HG03432 (cell line): ENCODE measurements at regions not wholly inside any gene's neighbourhood (a gene's known extent, or its start where the extent isn't known, plus 50 kb on each side); places are given as distances from the start of the nearest gene placed in this dataset.

Experiments
- ATAC-seq: cut with Tn5 transposase; IDR thresholded peaks from one replicate; pipeline ENCODE4 v1.9.1; 2021; ENCODE audit warnings: mild to moderate bottlenecking, moderate library complexity; ENCODE audit not compliant: unreplicated experiment

GRCh38 chr7:18401757-18402156 is 93.8 kb upstream of the HDAC9 start:
- ATAC-seq = no peak

GRCh38 chr7:18402488-18403183 is 92.9 kb upstream of the HDAC9 start:
- ATAC-seq = no peak

- ATAC-seq = no peak
These were observed 89.8 kb upstream of the HDAC9 start for GRCh38 chr7:18405726-18406125.

GRCh38 chr7:18407385-18407784 is 88.2 kb upstream of the HDAC9 start:
- no peak for ATAC-seq

GRCh38 chr7:18408461-18408860 is 87.1 kb upstream of the HDAC9 start:
- ATAC-seq = no peak

GRCh38 chr7:18408868-18409267 is 86.7 kb upstream of the HDAC9 start:
- ATAC-seq = no peak

GRCh38 chr7:18413447-18413846 is 82.1 kb upstream of the HDAC9 start:
- ATAC-seq = no peak

- no peak for ATAC-seq
These were observed 80.7 kb upstream of the HDAC9 start for GRCh38 chr7:18414885-18415284.

GRCh38 chr7:18416988-18417387 is 78.6 kb upstream of the HDAC9 start:
- ATAC-seq = no peak

- ATAC-seq = no peak
These were observed 76.1 kb upstream of the HDAC9 start for GRCh38 chr7:18419456-18419855.

- ATAC-seq = no peak
These were observed 75.4 kb upstream of the HDAC9 start for GRCh38 chr7:18420108-18420507.

- ATAC-seq = peak; percentile 39
These were observed 74.8 kb upstream of the HDAC9 start for GRCh38 chr7:18420748-18421147.

GRCh38 chr7:18421297-18422002 is 74.1 kb upstream of the HDAC9 start:
- peak; percentile 75 for ATAC-seq

- ATAC-seq = no peak
These were observed 70.3 kb upstream of the HDAC9 start for GRCh38 chr7:18425227-18425626.

GRCh38 chr7:18425838-18426445 is 69.6 kb upstream of the HDAC9 start:
- no peak for ATAC-seq

- no peak for ATAC-seq
These were observed 68.9 kb upstream of the HDAC9 start for GRCh38 chr7:18426564-18427226.

GRCh38 chr7:18429547-18429946 is 66.0 kb upstream of the HDAC9 start:
- ATAC-seq = no peak

- no peak for ATAC-seq
These were observed 64.7 kb upstream of the HDAC9 start for GRCh38 chr7:18430810-18431209.

GRCh38 chr7:18434171-18434570 is 61.4 kb upstream of the HDAC9 start:
- ATAC-seq = no peak

- no peak for ATAC-seq
These were observed 58.4 kb upstream of the HDAC9 start for GRCh38 chr7:18437101-18437500.

- no peak for ATAC-seq
These were observed 54.6 kb upstream of the HDAC9 start for GRCh38 chr7:18440934-18441333.

- ATAC-seq = no peak
These were observed 50.7 kb upstream of the HDAC9 start for GRCh38 chr7:18444826-18445225.
